ENCODE measurements at regions not wholly inside any gene's neighbourhood (a gene's known extent, or its start where the extent isn't known, plus 50 kb on each side); places are given as distances from the start of the nearest gene placed in this dataset.

- Mint-ChIP-seq H3K27me3 (ENCODE audit: low read depth in 3 of 3) (peaks cover 0 to 3% (median 1%) of the 10 kb centered on the region in 3 donors), H3K9me3 (peaks cover 2 to 15% (median 9%) of the 10 kb centered on the region in 7 donors), H3K4me1 (peaks cover 7% of the 10 kb centered on the region), H3K36me3 (no peaks in the 10 kb centered on the region), H3K4me3 (no peak overlapping the region), H3K27ac (no peak overlapping the region)
- intact Hi-C loops (cut with micrococcal nuclease) = no loop called here
- H2AFZ ChIP-seq (ENCODE audit: insufficient read depth, low read depth, low read length, poor library complexity, severe bottlenecking) = no peak overlapping the region
- no peaks in the 10 kb centered on the region for H3K9me3 ChIP-seq (replicated peaks in 1 of 2; ENCODE audit: control insufficient read depth in 1 of 2, insufficient read depth in 1 of 2, low read length in 2 of 2)
- H3K4me3 ChIP-seq (replicated peaks in 1 of 3; ENCODE audit: low read depth in 2 of 3, low read length in 3 of 3) = no peak overlapping the region
- DNase-seq = no peak
- no peak for TF ChIP-seq CTCF (IDR thresholded peaks at IDR 0.05)
- no peak overlapping the region for H3K4me2 ChIP-seq (replicated peaks; ENCODE audit: extremely low read depth, low read length, poor library complexity, severe bottlenecking)
- H3K79me2 ChIP-seq (ENCODE audit: insufficient read depth, low read length) = no peaks in the 10 kb centered on the region
- no peaks in the 10 kb centered on the region for H4K20me1 ChIP-seq (ENCODE audit: insufficient read depth, low read length)
- 100% methylated on average over 1 of the region's 1 CpG for WGBS (ENCODE audit: insufficient coverage)
- H3K27me3 ChIP-seq (ENCODE audit: control insufficient read depth in 2 of 2, insufficient read depth in 2 of 2, low read length in 2 of 2) = no peaks in the 10 kb centered on the region
- H3K36me3 ChIP-seq (replicated peaks in 1 of 2; ENCODE audit: control insufficient read depth in 1 of 2, insufficient read depth in 2 of 2, low read length in 2 of 2) = no peaks in the 10 kb centered on the region
- no peak overlapping the region for H3K9ac ChIP-seq (ENCODE audit: insufficient read depth, low read length, poor library complexity, severe bottlenecking)
- peaks cover 5 to 13% of the 10 kb centered on the region in 2 donors for H3K4me1 ChIP-seq (ENCODE audit: control insufficient read depth in 1 of 2, insufficient read depth in 2 of 2, low read length in 2 of 2)
- H3K27ac ChIP-seq (ENCODE audit: low read depth in 1 of 2, low read length in 2 of 2) = no peak overlapping the region
These were observed 50.6 kb upstream of the IL1R1 start for GRCh38 chr2:102091908-102092307.

- 50% methylated on average over 2 of the region's 7 CpGs for WGBS (ENCODE audit: insufficient coverage)
- no peak overlapping the region for H3K27ac ChIP-seq (ENCODE audit: low read depth in 1 of 2, low read length in 2 of 2)
- no peak overlapping the region for H3K27ac Mint-ChIP-seq
- peaks cover 9% of the 10 kb centered on the region for H3K4me1 Mint-ChIP-seq
- TF ChIP-seq CTCF (IDR thresholded peaks at IDR 0.05) = no peak
- no peak overlapping the region for H2AFZ ChIP-seq (ENCODE audit: insufficient read depth, low read depth, low read length, poor library complexity, severe bottlenecking)
- H4K20me1 ChIP-seq (ENCODE audit: insufficient read depth, low read length) = no peaks in the 10 kb centered on the region
- H3K27me3 ChIP-seq (ENCODE audit: control insufficient read depth in 2 of 2, insufficient read depth in 2 of 2, low read length in 2 of 2) = no peaks in the 10 kb centered on the region
- H3K9ac ChIP-seq (ENCODE audit: insufficient read depth, low read length, poor library complexity, severe bottlenecking) = no peak overlapping the region
- H3K4me2 ChIP-seq (replicated peaks; ENCODE audit: extremely low read depth, low read length, poor library complexity, severe bottlenecking) = no peak overlapping the region
- H3K9me3 ChIP-seq (replicated peaks in 1 of 2; ENCODE audit: control insufficient read depth in 1 of 2, insufficient read depth in 1 of 2, low read length in 2 of 2) = no peaks in the 10 kb centered on the region
- DNase-seq = no peak
- peaks cover 0 to 3% (median 1%) of the 10 kb centered on the region in 3 donors for H3K27me3 Mint-ChIP-seq (ENCODE audit: low read depth in 3 of 3)
- no peaks in the 10 kb centered on the region for H3K36me3 Mint-ChIP-seq
- no peak overlapping the region for H3K4me3 Mint-ChIP-seq
- H3K4me1 ChIP-seq (ENCODE audit: control insufficient read depth in 1 of 2, insufficient read depth in 2 of 2, low read length in 2 of 2) = peaks cover 5 to 13% of the 10 kb centered on the region in 2 donors
- H3K4me3 ChIP-seq (replicated peaks in 1 of 3; ENCODE audit: low read depth in 2 of 3, low read length in 3 of 3) = no peak overlapping the region
- no peaks in the 10 kb centered on the region for H3K36me3 ChIP-seq (replicated peaks in 1 of 2; ENCODE audit: control insufficient read depth in 1 of 2, insufficient read depth in 2 of 2, low read length in 2 of 2)
- H3K9me3 Mint-ChIP-seq = peaks cover 2 to 14% (median 9%) of the 10 kb centered on the region in 7 donors
- no peaks in the 10 kb centered on the region for H3K79me2 ChIP-seq (ENCODE audit: insufficient read depth, low read length)
- intact Hi-C loops (cut with micrococcal nuclease) = no loop called here
These were observed 50.0 kb upstream of the IL1R1 start for GRCh38 chr2:102092535-102092934.
